HCT116 (cell line): ENCODE measurements at regions not wholly inside any gene's neighbourhood (a gene's known extent, or its start where the extent isn't known, plus 50 kb on each side); places are given as distances from the start of the nearest gene placed in this dataset.

Source experiments
- ATF3 ChIP-seq: IDR thresholded peaks from 2 replicates; pipeline ENCODE4 v1.6.1; 2012
- CEBPB ChIP-seq: IDR thresholded peaks from 2 replicates; pipeline ENCODE4 v1.6.1; 2012; ENCODE audit warnings: low read depth
- CTCF ChIP-seq, 3 experiments: fragments of 200-600 bp in 1 of 3; sonication (generic) in 1 of 3; IDR thresholded peaks in 2 of 3; conservative IDR thresholded peaks in 1 of 3; 2 replicates each; pipeline ENCODE4 v1.5.1; 2012 to 2017; ENCODE audit warnings: low read depth in 2 of 3, low read length in 2 of 3, antibody characterized with exemption in 1 of 3, borderline replicate concordance in 1 of 3, control low read depth in 1 of 3, mild to moderate bottlenecking in 1 of 3, mixed read lengths in 1 of 3, mixed run types in 1 of 3, moderate library complexity in 1 of 3; ENCODE audit not compliant: insufficient read depth in 1 of 3
- EGR1 ChIP-seq: IDR thresholded peaks from 2 replicates; pipeline ENCODE4 v1.6.1; 2012; ENCODE audit warnings: low read depth
- ELF1 ChIP-seq: IDR thresholded peaks from 2 replicates; pipeline ENCODE4 v1.6.1; 2012; ENCODE audit warnings: low read depth, borderline replicate concordance
- EZH2 ChIP-seq: fragments of 200-600 bp; sonication (generic); IDR thresholded peaks from 2 replicates; pipeline ENCODE4 v1.6.1; 2017; ENCODE audit warnings: antibody characterized with exemption, mixed run types
- EZH2phosphoT487 ChIP-seq: fragments of 200-600 bp; IDR thresholded peaks from 2 replicates; pipeline ENCODE4 v1.6.1; 2018; ENCODE audit warnings: antibody characterized with exemption, borderline replicate concordance
- POLR2A ChIP-seq: IDR thresholded peaks from 2 replicates; pipeline ENCODE4 v1.7.0; 2011; ENCODE audit warnings: borderline replicate concordance; ENCODE audit not compliant: insufficient read depth, insufficient read length; ENCODE audit errors: extremely low read depth
- POLR2AphosphoS5 ChIP-seq: IDR thresholded peaks from 2 replicates; pipeline ENCODE4 v1.6.1; 2011; ENCODE audit warnings: mild to moderate bottlenecking, low read depth, low read length, moderate library complexity
- RAD21 ChIP-seq: IDR thresholded peaks from 2 replicates; pipeline ENCODE4 v1.6.1; 2012; ENCODE audit warnings: low read depth, mild to moderate bottlenecking
- REST ChIP-seq: IDR thresholded peaks from 2 replicates; pipeline ENCODE4 v1.6.1; 2012; ENCODE audit warnings: low read depth
- TCF7L2 ChIP-seq: IDR thresholded peaks from 2 replicates; pipeline ENCODE4 v1.7.0; 2011; ENCODE audit warnings: borderline replicate concordance, inconsistent platforms; ENCODE audit not compliant: insufficient read depth, insufficient read length; ENCODE audit errors: extremely low read depth
- YY1 ChIP-seq: IDR thresholded peaks from 2 replicates; pipeline ENCODE4 v1.6.1; 2011; ENCODE audit warnings: low read length, low read depth, moderate library complexity, mild to moderate bottlenecking; ENCODE audit not compliant: insufficient replicate concordance; ENCODE audit errors: extremely low read depth
- ZNF274 ChIP-seq: fragments of 200-500 bp; sonication (Bioruptor generic); IDR thresholded peaks from 2 replicates; pipeline ENCODE4 v1.6.1; 2014; ENCODE audit warnings: mild to moderate bottlenecking, low read depth, low read length, inconsistent platforms

GRCh38 chr2:118763797-118764196 is 83.7 kb downstream of the EN1 start:
- TF ChIP-seq EGR1 (no peak), CTCF (IDR thresholded peaks at IDR 0.05 in 2 of 3, conservative IDR thresholded peaks at IDR 0.05 in 1 of 3; ENCODE audit: borderline replicate concordance in 1 of 3, insufficient read depth in 1 of 3, low read depth in 2 of 3, low read length in 2 of 3) (peak; percentile 11 to 43 (median 23); a peak in 3 of 6 replicates), YY1 (no peak), POLR2A (no peak), CEBPB (no peak), POLR2AphosphoS5 (no peak), ELF1 (no peak), REST (no peak), ZNF274 (no peak), ATF3 (no peak), EZH2 (no peak), RAD21 (peak; percentile 28), TCF7L2 (no peak), EZH2phosphoT487 (no peak)
